Mesendoderm (in vitro differentiated cells): ENCODE measurements at regions not wholly inside any gene's neighbourhood (a gene's known extent, or its start where the extent isn't known, plus 50 kb on each side); places are given as distances from the start of the nearest gene placed in this dataset.
A peak's percentile ranks its signal among the peaks of the same experiment; 100 is the strongest.
"Not testable (repeated sequence)": the region's sequence is repeated elsewhere in the genome, so short reads cannot be mapped to it uniquely, and the experiment has no call there.

Experiments used
- DNase-seq: peaks from one replicate; pipeline ENCODE4 v3.0.0; 2013
- H2AK5ac ChIP-seq: 2 replicates; pipeline ENCODE4 v1.6.1; 2013; ENCODE audit warnings: low read length, inconsistent platforms
- H2BK120ac ChIP-seq: 2 replicates; pipeline ENCODE4 v1.6.1; 2013; ENCODE audit warnings: low read depth, mild to moderate bottlenecking, low read length, moderate library complexity, mixed read lengths
- H2BK15ac ChIP-seq: replicated peaks from 2 replicates; pipeline ENCODE4 v1.6.1; 2013; ENCODE audit warnings: low read depth, mild to moderate bottlenecking, moderate library complexity
- H2BK5ac ChIP-seq: 2 replicates; pipeline ENCODE4 v1.6.1; 2013; ENCODE audit warnings: low read length, inconsistent platforms
- H3K18ac ChIP-seq: 2 replicates; pipeline ENCODE4 v1.6.1; 2013; ENCODE audit warnings: mild to moderate bottlenecking, low read length, mixed read lengths
- H3K23ac ChIP-seq: one replicate; pipeline ENCODE4 v1.6.1; 2013; ENCODE audit warnings: low read length
- H3K27ac ChIP-seq: 2 replicates; pipeline ENCODE4 v1.5.1; 2013; ENCODE audit warnings: low read depth, mild to moderate bottlenecking, inconsistent platforms, low read length, moderate library complexity
- H3K27me3 ChIP-seq: 2 replicates; pipeline ENCODE4 v1.6.1; 2013; ENCODE audit warnings: low read length, control low read depth, mild to moderate bottlenecking, inconsistent platforms; ENCODE audit not compliant: insufficient read depth, poor library complexity
- H3K36me3 ChIP-seq: 2 replicates; pipeline ENCODE4 v1.6.1; 2013; ENCODE audit warnings: low read length, inconsistent platforms; ENCODE audit not compliant: control insufficient read depth, insufficient read depth
- H3K4ac ChIP-seq: one replicate; pipeline ENCODE4 v1.6.1; 2013; ENCODE audit warnings: low read depth, mild to moderate bottlenecking, low read length, moderate library complexity
- H3K4me1 ChIP-seq: 2 replicates; pipeline ENCODE4 v1.6.1; 2013; ENCODE audit warnings: low read depth, low read length, inconsistent platforms; ENCODE audit not compliant: control insufficient read depth
- H3K4me2 ChIP-seq: 2 replicates; pipeline ENCODE4 v1.6.1; 2013; ENCODE audit warnings: low read length
- H3K4me3 ChIP-seq: 2 replicates; pipeline ENCODE4 v1.5.1; 2013; ENCODE audit warnings: mild to moderate bottlenecking, low read length
- H3K56ac ChIP-seq: one replicate; pipeline ENCODE4 v1.6.1; 2013; ENCODE audit warnings: low read length
- H3K79me1 ChIP-seq: 2 replicates; pipeline ENCODE4 v1.6.1; 2013; ENCODE audit warnings: low read length, inconsistent platforms
- H3K79me2 ChIP-seq: 2 replicates; pipeline ENCODE4 v1.6.1; 2013; ENCODE audit warnings: mild to moderate bottlenecking, low read length; ENCODE audit not compliant: control insufficient read depth, insufficient read depth
- H3K9ac ChIP-seq: 2 replicates; pipeline ENCODE4 v1.6.1; 2013; ENCODE audit warnings: low read length, inconsistent platforms
- H4K5ac ChIP-seq: one replicate; pipeline ENCODE4 v1.6.1; 2013; ENCODE audit warnings: low read length
- H4K8ac ChIP-seq: one replicate; pipeline ENCODE4 v1.6.1; 2013; ENCODE audit warnings: low read depth, mild to moderate bottlenecking, control low read depth, low read length, moderate library complexity
- WGBS: extraction: QIAGEN DNeasy Blood & Tissue Kit; methylation state at CpG from one replicate; pipeline ENCODE4 v1.1.7; 2013; ENCODE audit warnings: low lambda C conversion rate, missing lambda C conversion rate; ENCODE audit not compliant: insufficient coverage; ENCODE audit errors: extremely low coverage; 5-methylcytosine and 5-hydroxymethylcytosine counted together

DNA sequence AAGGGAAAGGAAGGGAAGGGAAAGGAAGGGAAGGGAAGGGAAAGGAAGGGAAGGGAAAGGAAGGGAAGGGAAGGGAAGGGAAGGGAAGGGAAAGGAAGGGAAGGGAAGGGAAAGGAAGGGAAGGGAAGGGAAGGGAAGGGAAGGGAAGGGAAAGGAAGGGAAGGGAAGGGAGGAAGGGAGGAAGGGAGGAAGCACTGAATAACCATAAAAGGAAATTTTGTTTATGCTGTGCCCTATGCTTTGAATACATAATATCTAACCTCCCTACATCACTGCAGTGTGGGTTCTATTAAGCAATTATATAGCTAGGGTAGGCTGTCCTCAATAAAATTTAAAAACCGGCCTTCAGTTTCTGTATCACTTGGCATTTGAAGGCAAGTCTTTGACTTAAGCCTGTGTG is 346.6 kb downstream of the SLC7A11 start:
- H2AK5ac ChIP-seq, H3K4me3 ChIP-seq, H4K8ac ChIP-seq, DNase-seq, H3K4me1 ChIP-seq, H3K79me1 ChIP-seq, H2BK120ac ChIP-seq, H2BK15ac ChIP-seq, H3K9ac ChIP-seq, H3K36me3 ChIP-seq, H2BK5ac ChIP-seq, H3K4ac ChIP-seq, H3K79me2 ChIP-seq, H3K27ac ChIP-seq, H3K23ac ChIP-seq, H3K4me2 ChIP-seq, H3K18ac ChIP-seq, H4K5ac ChIP-seq, H3K27me3 ChIP-seq, H3K56ac ChIP-seq: not testable (repeated sequence)
- no CpG with 5 or more reads among the region's 1 CpG for WGBS

- H3K4me3 ChIP-seq, result no peak overlapping the region
- H3K4me1 ChIP-seq, result no peaks in the 10 kb centered on the region
- WGBS, result no CpG with 5 or more reads among the region's 3 CpGs
- H3K79me1 ChIP-seq, result no peaks in the 10 kb centered on the region
- H3K27ac ChIP-seq, result no peak overlapping the region
- no peak overlapping the region for H3K23ac ChIP-seq
- no peak overlapping the region for H2BK15ac ChIP-seq
- DNase-seq, result peak; percentile 6
- H3K56ac ChIP-seq, result no peak overlapping the region
- no peak overlapping the region for H2BK120ac ChIP-seq
- H3K9ac ChIP-seq, result no peak overlapping the region
- H3K27me3 ChIP-seq, result no peaks in the 10 kb centered on the region
- no peak overlapping the region for H2BK5ac ChIP-seq
- H3K4me2 ChIP-seq, result no peak overlapping the region
- no peaks in the 10 kb centered on the region for H3K79me2 ChIP-seq
- no peak overlapping the region for H4K8ac ChIP-seq
- H2AK5ac ChIP-seq, result no peak overlapping the region
- H3K18ac ChIP-seq, result no peak overlapping the region
- no peaks in the 10 kb centered on the region for H3K36me3 ChIP-seq
- H4K5ac ChIP-seq, result no peak overlapping the region
- H3K4ac ChIP-seq, result no peak overlapping the region
These were observed 350.0 kb downstream of the SLC7A11 start for GRCh38 chr4:137892134-137892533.

- Histone ChIP-seq H3K9ac (no peak overlapping the region), H2AK5ac (no peak overlapping the region), H3K4ac (no peak overlapping the region), H3K4me3 (no peak overlapping the region), H4K5ac (no peak overlapping the region), H3K18ac (no peak overlapping the region), H2BK120ac (no peak overlapping the region), H4K8ac (no peak overlapping the region), H3K4me1 (no peaks in the 10 kb centered on the region), H3K36me3 (no peaks in the 10 kb centered on the region), H3K27ac (no peak overlapping the region), H3K56ac (no peak overlapping the region), H3K27me3 (no peaks in the 10 kb centered on the region), H3K4me2 (no peak overlapping the region), H2BK5ac (no peak overlapping the region), H3K23ac (no peak overlapping the region), H3K79me2 (no peaks in the 10 kb centered on the region), H2BK15ac (no peak overlapping the region), H3K79me1 (no peaks in the 10 kb centered on the region)
- WGBS, result no CpG with 5 or more reads among the region's 2 CpGs
- no peak for DNase-seq
These were observed 351.3 kb downstream of the SLC7A11 start for GRCh38 chr4:137890812-137891211.

DNA sequence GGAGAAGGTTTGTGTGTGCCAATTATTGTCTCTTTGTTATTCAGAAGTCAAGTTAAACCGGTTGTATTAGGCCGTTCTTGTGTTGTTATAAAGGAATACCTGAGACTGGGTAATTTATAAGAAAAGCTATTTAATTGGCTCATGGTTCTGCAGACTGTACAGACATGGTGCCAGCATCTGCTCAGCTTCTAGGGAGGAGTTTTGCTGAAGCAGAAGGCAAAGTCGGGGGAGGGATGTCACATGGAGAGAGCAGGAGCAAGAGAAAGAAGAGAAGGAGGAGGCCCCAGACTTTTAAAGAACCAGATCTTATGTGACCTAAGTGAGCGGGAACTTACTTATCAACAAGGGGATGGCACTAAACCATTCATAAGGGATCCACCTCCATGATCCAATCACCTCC is 349.3 kb upstream of the PCDH18 start:
- Histone ChIP-seq H2BK15ac (no peak overlapping the region), H3K56ac (no peak overlapping the region), H4K8ac (no peak overlapping the region), H3K79me1 (no peaks in the 10 kb centered on the region), H3K36me3 (no peaks in the 10 kb centered on the region), H3K4me2 (no peak overlapping the region), H3K4ac (no peak overlapping the region), H3K79me2 (no peaks in the 10 kb centered on the region), H3K4me1 (no peaks in the 10 kb centered on the region), H2BK120ac (no peak overlapping the region), H3K27ac (no peak overlapping the region), H3K9ac (no peak overlapping the region), H2AK5ac (no peak overlapping the region), H2BK5ac (no peak overlapping the region), H3K4me3 (no peak overlapping the region), H3K23ac (no peak overlapping the region), H3K18ac (no peak overlapping the region), H3K27me3 (no peaks in the 10 kb centered on the region), H4K5ac (no peak overlapping the region)
- DNase-seq, result peak; percentile 2
- no CpG with 5 or more reads among the region's 4 CpGs for WGBS

GRCh38 chr4:137868067-137868466 is 335.8 kb upstream of the PCDH18 start:
- H2BK15ac ChIP-seq, H3K4me3 ChIP-seq, H3K9ac ChIP-seq, H3K27me3 ChIP-seq, H3K4me2 ChIP-seq, H3K23ac ChIP-seq, H4K5ac ChIP-seq, H3K36me3 ChIP-seq, H3K18ac ChIP-seq, H3K4me1 ChIP-seq, H2BK120ac ChIP-seq, H2BK5ac ChIP-seq, H3K79me1 ChIP-seq, H3K79me2 ChIP-seq, DNase-seq, H2AK5ac ChIP-seq, H3K56ac ChIP-seq, H3K27ac ChIP-seq, H4K8ac ChIP-seq, H3K4ac ChIP-seq: not testable (repeated sequence)
- WGBS, result no CpG with 5 or more reads among the region's 3 CpGs

DNA sequence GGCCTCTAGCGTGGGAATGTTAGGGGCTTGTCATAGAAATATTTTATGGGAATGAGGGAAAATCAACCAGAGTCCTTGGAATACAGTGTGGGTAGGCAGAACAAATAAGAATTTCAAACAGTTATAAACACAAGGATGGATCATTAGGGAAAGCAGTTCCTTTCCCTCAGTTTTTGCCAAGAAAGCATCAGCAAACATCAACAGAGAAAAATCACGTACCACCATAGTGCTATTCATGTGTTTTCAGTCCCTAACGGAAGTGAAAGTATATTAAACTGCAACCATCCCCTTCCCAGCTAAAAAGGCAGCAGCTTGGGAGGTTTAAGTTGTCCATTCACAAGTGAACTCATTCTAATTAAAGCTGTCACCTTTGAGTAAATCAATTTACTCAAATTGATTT is 334.4 kb upstream of the PCDH18 start:
- Histone ChIP-seq H3K4ac (no peak overlapping the region), H3K4me2 (no peak overlapping the region), H3K36me3 (no peaks in the 10 kb centered on the region), H3K4me3 (no peak overlapping the region), H2BK120ac (no peak overlapping the region), H3K23ac (no peak overlapping the region), H2BK5ac (no peak overlapping the region), H3K9ac (no peak overlapping the region), H3K18ac (no peak overlapping the region), H2AK5ac (no peak overlapping the region), H4K8ac (no peak overlapping the region), H2BK15ac (no peak overlapping the region), H3K4me1 (no peaks in the 10 kb centered on the region), H3K56ac (no peak overlapping the region), H3K27me3 (no peaks in the 10 kb centered on the region), H4K5ac (no peak overlapping the region), H3K79me1 (no peaks in the 10 kb centered on the region), H3K79me2 (no peaks in the 10 kb centered on the region), H3K27ac (no peak overlapping the region)
- no peak for DNase-seq
- WGBS, result no CpG with 5 or more reads among the region's 3 CpGs
